ENCODE measurements at regions not wholly inside any gene's neighbourhood (a gene's known extent, or its start where the extent isn't known, plus 50 kb on each side); places are given as distances from the start of the nearest gene placed in this dataset.

GRCh38 chr2:156147594-156148330, 184.8 kb downstream of the NR4A2 start:
- H2AFZ ChIP-seq (ENCODE audit: low read depth, low read length), result no peak overlapping the region
- H3K27ac ChIP-seq (ENCODE audit: low read depth, low read length), result no peak overlapping the region
- no peak overlapping the region for H3K9ac ChIP-seq (ENCODE audit: low read length)
- Mint-ChIP-seq H3K36me3 (ENCODE audit: low read depth, unreplicated experiment) (no peaks in the 10 kb centered on the region), H3K4me3 (ENCODE audit: unreplicated experiment) (no peak overlapping the region), H3K9me3 (ENCODE audit: unreplicated experiment) (no peaks in the 10 kb centered on the region), H3K27me3 (ENCODE audit: low read depth, unreplicated experiment) (no peaks in the 10 kb centered on the region), H3K27ac (ENCODE audit: unreplicated experiment) (no peak overlapping the region), H3K4me1 (ENCODE audit: low read depth, unreplicated experiment) (peaks cover 4% of the 10 kb centered on the region)
- no peak for FAIRE-seq
- H3K4me2 ChIP-seq (ENCODE audit: low read length), result no peak overlapping the region
- peaks cover 2% of the 10 kb centered on the region for H3K9me3 ChIP-seq (ENCODE audit: insufficient read depth, low read depth, low read length)
- H3K79me2 ChIP-seq (ENCODE audit: insufficient read depth, low read length), result no peaks in the 10 kb centered on the region
- H3K4me3 ChIP-seq (ENCODE audit: insufficient read depth, low read depth, low read length), result no peak overlapping the region
- no peaks in the 10 kb centered on the region for H4K20me1 ChIP-seq (ENCODE audit: insufficient read depth, low read length)
- TF ChIP-seq EZH2 (IDR thresholded peaks at IDR 0.05; ENCODE audit: insufficient read depth, low read length), result no peak
- TF ChIP-seq, protein P1, sequence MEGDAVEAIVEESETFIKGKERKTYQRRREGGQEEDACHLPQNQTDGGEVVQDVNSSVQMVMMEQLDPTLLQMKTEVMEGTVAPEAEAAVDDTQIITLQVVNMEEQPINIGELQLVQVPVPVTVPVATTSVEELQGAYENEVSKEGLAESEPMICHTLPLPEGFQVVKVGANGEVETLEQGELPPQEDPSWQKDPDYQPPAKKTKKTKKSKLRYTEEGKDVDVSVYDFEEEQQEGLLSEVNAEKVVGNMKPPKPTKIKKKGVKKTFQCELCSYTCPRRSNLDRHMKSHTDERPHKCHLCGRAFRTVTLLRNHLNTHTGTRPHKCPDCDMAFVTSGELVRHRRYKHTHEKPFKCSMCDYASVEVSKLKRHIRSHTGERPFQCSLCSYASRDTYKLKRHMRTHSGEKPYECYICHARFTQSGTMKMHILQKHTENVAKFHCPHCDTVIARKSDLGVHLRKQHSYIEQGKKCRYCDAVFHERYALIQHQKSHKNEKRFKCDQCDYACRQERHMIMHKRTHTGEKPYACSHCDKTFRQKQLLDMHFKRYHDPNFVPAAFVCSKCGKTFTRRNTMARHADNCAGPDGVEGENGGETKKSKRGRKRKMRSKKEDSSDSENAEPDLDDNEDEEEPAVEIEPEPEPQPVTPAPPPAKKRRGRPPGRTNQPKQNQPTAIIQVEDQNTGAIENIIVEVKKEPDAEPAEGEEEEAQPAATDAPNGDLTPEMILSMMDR (IDR thresholded peaks at IDR 0.05; ENCODE audit: insufficient read depth, low read depth, low read length), result no peak
- no peaks in the 10 kb centered on the region for H3K27me3 ChIP-seq (ENCODE audit: insufficient read depth, low read length)
- peak; percentile 14 for DNase-seq (ENCODE audit: low read depth)
- H3K4me1 ChIP-seq (ENCODE audit: insufficient read depth, low read length), result no peaks in the 10 kb centered on the region
- no peaks in the 10 kb centered on the region for H3K36me3 ChIP-seq (ENCODE audit: insufficient read depth, low read length)

GRCh38 chr2:156145976-156146375, 186.5 kb downstream of the NR4A2 start:
- H3K79me2 ChIP-seq (ENCODE audit: insufficient read depth, low read length), result no peaks in the 10 kb centered on the region
- DNase-seq (ENCODE audit: low read depth) (no peak), FAIRE-seq (no peak)
- H3K9me3 ChIP-seq (ENCODE audit: insufficient read depth, low read depth, low read length), result peaks cover 2% of the 10 kb centered on the region
- H2AFZ ChIP-seq (ENCODE audit: low read depth, low read length), result no peak overlapping the region
- Mint-ChIP-seq H3K4me3 (ENCODE audit: unreplicated experiment) (no peak overlapping the region), H3K27ac (ENCODE audit: unreplicated experiment) (no peak overlapping the region), H3K4me1 (ENCODE audit: low read depth, unreplicated experiment) (peaks cover 4% of the 10 kb centered on the region), H3K27me3 (ENCODE audit: low read depth, unreplicated experiment) (no peaks in the 10 kb centered on the region), H3K36me3 (ENCODE audit: low read depth, unreplicated experiment) (no peaks in the 10 kb centered on the region), H3K9me3 (ENCODE audit: unreplicated experiment) (peaks cover 4% of the 10 kb centered on the region)
- TF ChIP-seq, protein P1 (IDR thresholded peaks at IDR 0.05; ENCODE audit: insufficient read depth, low read depth, low read length), result no peak
- no peak for TF ChIP-seq EZH2 (IDR thresholded peaks at IDR 0.05; ENCODE audit: insufficient read depth, low read length)
- no peaks in the 10 kb centered on the region for H4K20me1 ChIP-seq (ENCODE audit: insufficient read depth, low read length)
- no peaks in the 10 kb centered on the region for H3K27me3 ChIP-seq (ENCODE audit: insufficient read depth, low read length)
- H3K4me1 ChIP-seq (ENCODE audit: insufficient read depth, low read length), result no peaks in the 10 kb centered on the region
- H3K9ac ChIP-seq (ENCODE audit: low read length), result no peak overlapping the region
- no peak overlapping the region for H3K4me3 ChIP-seq (ENCODE audit: insufficient read depth, low read depth, low read length)
- H3K4me2 ChIP-seq (ENCODE audit: low read length), result no peak overlapping the region
- no peaks in the 10 kb centered on the region for H3K36me3 ChIP-seq (ENCODE audit: insufficient read depth, low read length)
- H3K27ac ChIP-seq (ENCODE audit: low read depth, low read length), result no peak overlapping the region

- Histone ChIP-seq H3K4me3 (ENCODE audit: insufficient read depth, low read depth, low read length) (no peak overlapping the region), H3K9ac (ENCODE audit: low read length) (no peak overlapping the region), H3K27me3 (ENCODE audit: insufficient read depth, low read length) (no peaks in the 10 kb centered on the region), H3K4me2 (ENCODE audit: low read length) (no peak overlapping the region), H3K9me3 (ENCODE audit: insufficient read depth, low read depth, low read length) (peaks cover 2% of the 10 kb centered on the region), H3K79me2 (ENCODE audit: insufficient read depth, low read length) (no peaks in the 10 kb centered on the region), H3K36me3 (ENCODE audit: insufficient read depth, low read length) (no peaks in the 10 kb centered on the region), H3K4me1 (ENCODE audit: insufficient read depth, low read length) (no peaks in the 10 kb centered on the region), H2AFZ (ENCODE audit: low read depth, low read length) (no peak overlapping the region), H4K20me1 (ENCODE audit: insufficient read depth, low read length) (no peaks in the 10 kb centered on the region), H3K27ac (ENCODE audit: low read depth, low read length) (no peak overlapping the region)
- Mint-ChIP-seq H3K27me3 (ENCODE audit: low read depth, unreplicated experiment) (no peaks in the 10 kb centered on the region), H3K36me3 (ENCODE audit: low read depth, unreplicated experiment) (no peaks in the 10 kb centered on the region), H3K27ac (ENCODE audit: unreplicated experiment) (no peak overlapping the region), H3K9me3 (ENCODE audit: unreplicated experiment) (peaks cover 4% of the 10 kb centered on the region), H3K4me3 (ENCODE audit: unreplicated experiment) (no peak overlapping the region), H3K4me1 (ENCODE audit: low read depth, unreplicated experiment) (peaks cover 4% of the 10 kb centered on the region)
- DNase-seq (ENCODE audit: low read depth) (no peak), FAIRE-seq (no peak)
- TF ChIP-seq, protein P1 (IDR thresholded peaks at IDR 0.05; ENCODE audit: insufficient read depth, low read depth, low read length), result no peak
- no peak for TF ChIP-seq EZH2 (IDR thresholded peaks at IDR 0.05; ENCODE audit: insufficient read depth, low read length)
Observed at GRCh38 chr2:156145469-156145868, 187.1 kb downstream of the NR4A2 start.

All from astrocyte (in vitro differentiated cells and primary cell).